GM12892 (cell line): ENCODE measurements at regions not wholly inside any gene's neighbourhood (a gene's known extent, or its start where the extent isn't known, plus 50 kb on each side); places are given as distances from the start of the nearest gene placed in this dataset.

Experiments used
- POLR2A ChIP-seq: IDR thresholded peaks from 2 replicates; pipeline ENCODE4 v1.6.1; 2011; ENCODE audit warnings: low read depth, low read length, control low read depth
- POLR2AphosphoS5 ChIP-seq: IDR thresholded peaks from 2 replicates; pipeline ENCODE4 v1.6.1; 2011; ENCODE audit warnings: low read depth, low read length, control low read depth
- TAF1 ChIP-seq: IDR thresholded peaks from 2 replicates; pipeline ENCODE4 v1.6.1; 2011; ENCODE audit warnings: low read depth, mild to moderate bottlenecking, control low read depth, low read length, borderline replicate concordance

DNA sequence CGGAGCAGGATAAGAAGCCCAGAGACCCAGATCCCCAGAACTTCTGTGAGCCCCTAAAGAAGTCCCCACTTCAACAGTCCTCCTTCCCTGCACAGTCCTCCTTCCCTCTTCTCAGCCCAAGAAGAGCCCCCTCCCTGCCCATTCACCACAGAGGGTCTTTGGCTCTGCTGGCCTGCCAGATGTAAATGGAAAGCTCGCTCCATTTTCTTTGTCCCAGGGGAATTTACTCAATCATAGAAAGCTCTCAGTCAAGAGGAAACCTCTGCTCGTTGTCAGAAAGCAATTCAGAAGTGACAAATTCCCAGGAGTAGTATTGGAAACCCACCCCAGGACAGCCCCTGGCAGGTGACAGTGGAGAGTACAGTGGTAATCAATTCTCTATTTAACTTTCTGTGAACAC, 105.5 kb upstream of the SMAD3 start:
- TF ChIP-seq POLR2A (no peak), POLR2AphosphoS5 (no peak), TAF1 (no peak)
